ENCODE measurements at regions not wholly inside any gene's neighbourhood (a gene's known extent, or its start where the extent isn't known, plus 50 kb on each side); places are given as distances from the start of the nearest gene placed in this dataset.

GRCh38 chr1:192958350-192958749, 100.8 kb downstream of the UCHL5 start:
- no peaks in the 10 kb centered on the region for H3K36me3 ChIP-seq (ENCODE audit: control insufficient read depth in 2 of 3, insufficient read depth in 3 of 3, low read length in 3 of 3)
- TF ChIP-seq CTCF (IDR thresholded peaks at IDR 0.05; ENCODE audit: borderline replicate concordance, extremely low read depth, insufficient read depth) = no peak
- no peak for DNase-seq
- H3K9me3 ChIP-seq (ENCODE audit: control insufficient read depth in 2 of 3, insufficient read depth in 1 of 3, low read length in 3 of 3) = no peaks in the 10 kb centered on the region
- no peaks in the 10 kb centered on the region for H3K4me1 ChIP-seq (ENCODE audit: control insufficient read depth in 2 of 3, insufficient read depth in 2 of 3, low read depth in 1 of 3, low read length in 3 of 3)
- intact Hi-C loops (cut with DNase I) = no loop called here
- no peak overlapping the region for H3K4me3 ChIP-seq (ENCODE audit: low read length in 3 of 3)
- H3K9ac ChIP-seq (ENCODE audit: low read length in 3 of 3) = no peak overlapping the region
- no peak for FAIRE-seq
- no peaks in the 10 kb centered on the region for H3K27me3 ChIP-seq (ENCODE audit: control insufficient read depth, insufficient read depth, low read length)
- no peak overlapping the region for H3K27ac ChIP-seq (ENCODE audit: low read depth in 2 of 2, low read length in 2 of 2)

- intact Hi-C loops (cut with DNase I) = no loop called here
- H3K27me3 ChIP-seq (ENCODE audit: control insufficient read depth, insufficient read depth, low read length) = no peaks in the 10 kb centered on the region
- no peak for TF ChIP-seq CTCF (IDR thresholded peaks at IDR 0.05; ENCODE audit: borderline replicate concordance, extremely low read depth, insufficient read depth)
- no peak overlapping the region for H3K27ac ChIP-seq (ENCODE audit: low read depth in 2 of 2, low read length in 2 of 2)
- H3K9me3 ChIP-seq (ENCODE audit: control insufficient read depth in 2 of 3, insufficient read depth in 1 of 3, low read length in 3 of 3) = no peaks in the 10 kb centered on the region
- H3K9ac ChIP-seq (ENCODE audit: low read length in 3 of 3) = no peak overlapping the region
- FAIRE-seq (no peak), DNase-seq (no peak)
- no peaks in the 10 kb centered on the region for H3K36me3 ChIP-seq (ENCODE audit: control insufficient read depth in 2 of 3, insufficient read depth in 3 of 3, low read length in 3 of 3)
- no peaks in the 10 kb centered on the region for H3K4me1 ChIP-seq (ENCODE audit: control insufficient read depth in 2 of 3, insufficient read depth in 2 of 3, low read depth in 1 of 3, low read length in 3 of 3)
- no peak overlapping the region for H3K4me3 ChIP-seq (ENCODE audit: low read length in 3 of 3)
Measured at GRCh38 chr1:192958871-192959270, 100.3 kb downstream of the UCHL5 start.

- no peak for TF ChIP-seq CTCF (IDR thresholded peaks at IDR 0.05; ENCODE audit: borderline replicate concordance, extremely low read depth, insufficient read depth)
- no peaks in the 10 kb centered on the region for H3K4me1 ChIP-seq (ENCODE audit: control insufficient read depth in 2 of 3, insufficient read depth in 2 of 3, low read depth in 1 of 3, low read length in 3 of 3)
- intact Hi-C loops (cut with DNase I) = no loop called here
- no peak for DNase-seq
- H3K27ac ChIP-seq (ENCODE audit: low read depth in 2 of 2, low read length in 2 of 2) = no peak overlapping the region
- H3K4me3 ChIP-seq (ENCODE audit: low read length in 3 of 3) = no peak overlapping the region
- H3K9me3 ChIP-seq (ENCODE audit: control insufficient read depth in 2 of 3, insufficient read depth in 1 of 3, low read length in 3 of 3) = no peaks in the 10 kb centered on the region
- no peak overlapping the region for H3K9ac ChIP-seq (ENCODE audit: low read length in 3 of 3)
- FAIRE-seq = no peak
- H3K27me3 ChIP-seq (ENCODE audit: control insufficient read depth, insufficient read depth, low read length) = no peaks in the 10 kb centered on the region
- H3K36me3 ChIP-seq (ENCODE audit: control insufficient read depth in 2 of 3, insufficient read depth in 3 of 3, low read length in 3 of 3) = no peaks in the 10 kb centered on the region
Measured at GRCh38 chr1:192959657-192960186, 99.4 kb downstream of the UCHL5 start.

Measured in kidney (tissue), 13 donors.